Choroid plexus epithelial cell (primary cell): ENCODE measurements at regions not wholly inside any gene's neighbourhood (a gene's known extent, or its start where the extent isn't known, plus 50 kb on each side); places are given as distances from the start of the nearest gene placed in this dataset.

Experiments
- DNase-seq: peaks from one replicate; pipeline ENCODE4 v3.0.0-alpha.2; 2010; ENCODE audit warnings: low read depth
- H3K4me3 ChIP-seq: 2 replicates; pipeline ENCODE4 v1.5.1; 2011; ENCODE audit warnings: low read depth, mild to moderate bottlenecking, control low read depth, low read length, moderate library complexity
- CTCF ChIP-seq: conservative IDR thresholded peaks from 2 replicates; pipeline ENCODE4 v1.5.1; 2011; ENCODE audit warnings: low read depth, mild to moderate bottlenecking, control low read depth, inconsistent platforms, low read length, moderate library complexity

- TF ChIP-seq CTCF = no peak
- no peak overlapping the region for H3K4me3 ChIP-seq
- DNase-seq = no peak
Measured at GRCh38 chr17:51434434-51435170, 174.3 kb downstream of the UTP18 start.

GRCh38 chr17:51435171-51435552 lies 174.8 kb downstream of the UTP18 start:
- no peak for DNase-seq
- TF ChIP-seq CTCF = no peak
- no peak overlapping the region for H3K4me3 ChIP-seq

- no peak overlapping the region for H3K4me3 ChIP-seq
- peak; percentile 6 for DNase-seq
- peak; percentile 22 for TF ChIP-seq CTCF
Measured at GRCh38 chr17:51435641-51436091, 175.3 kb downstream of the UTP18 start.

- no peak for DNase-seq
- H3K4me3 ChIP-seq = no peak overlapping the region
- TF ChIP-seq CTCF = no peak
Measured at GRCh38 chr17:51439395-51440229, 179.3 kb downstream of the UTP18 start.

- H3K4me3 ChIP-seq = no peak overlapping the region
- no peak for TF ChIP-seq CTCF
- no peak for DNase-seq
Measured at GRCh38 chr17:51441431-51441830, 181.1 kb downstream of the UTP18 start.

- H3K4me3 ChIP-seq = no peak overlapping the region
- TF ChIP-seq CTCF = no peak
- DNase-seq = no peak
Measured at GRCh38 chr17:51442088-51442865, 181.9 kb downstream of the UTP18 start.
